Hematopoietic multipotent progenitor cell treated with erythropoietin and hydrocortisone succinate and interleukin-3 and kit ligand, for 8 days (in vitro differentiated cells): ENCODE measurements at regions not wholly inside any gene's neighbourhood (a gene's known extent, or its start where the extent isn't known, plus 50 kb on each side); places are given as distances from the start of the nearest gene placed in this dataset.
"Not testable (repeated sequence)": the region's sequence is repeated elsewhere in the genome, so short reads cannot be mapped to it uniquely, and the experiment has no call there.

Source experiments
- DNase-seq: peaks from one replicate; pipeline ENCODE4 v3.0.0-alpha.2; 2015

- no peak for DNase-seq
These were observed 442.3 kb upstream of the MKI67 start for GRCh38 chr10:128568491-128568890.

DNA sequence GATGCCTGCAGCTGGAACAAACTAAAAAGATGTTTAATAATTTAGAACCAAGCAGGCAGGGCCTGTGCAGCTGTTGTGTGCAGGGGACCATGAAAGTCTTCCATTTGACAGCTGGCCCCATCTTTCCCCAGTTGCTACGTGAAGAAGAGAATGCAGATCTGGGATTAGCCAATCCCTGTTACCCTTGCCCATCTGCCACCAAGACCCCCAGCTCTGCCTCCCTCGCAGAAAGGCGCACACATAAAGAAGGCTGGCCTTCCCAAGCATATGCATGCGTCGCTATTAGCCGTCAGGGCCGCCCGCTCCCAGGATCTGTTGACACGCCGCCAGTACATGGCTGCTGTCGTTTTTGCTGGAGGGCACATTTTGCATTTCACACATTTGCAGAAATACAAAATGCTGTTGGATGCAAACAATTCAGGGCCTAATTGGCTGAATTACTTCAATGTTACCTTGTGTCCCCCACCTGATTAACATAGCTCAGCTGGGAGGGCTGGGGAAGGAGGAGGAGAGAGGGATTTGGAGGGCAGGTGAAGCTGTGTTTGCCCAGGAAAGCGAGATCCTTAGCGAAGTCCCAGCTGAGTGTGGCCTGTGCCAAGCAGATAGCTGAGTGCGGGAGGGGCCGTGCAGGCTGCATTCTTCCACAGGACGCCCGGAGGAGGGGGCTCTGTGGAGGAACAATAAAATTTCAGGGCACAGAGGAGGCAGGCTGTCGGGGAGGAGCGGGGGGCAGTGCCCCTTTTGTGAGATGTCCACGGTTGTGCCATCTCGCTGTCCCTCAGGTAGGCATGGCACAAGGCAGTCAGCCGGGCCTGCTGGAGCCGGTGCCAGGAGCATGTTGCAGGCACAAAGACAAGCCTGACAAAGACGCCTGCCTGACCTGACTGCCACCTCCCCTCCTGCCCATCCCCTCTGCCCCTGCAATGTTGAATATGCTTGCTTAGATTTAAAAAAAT is 443.0 kb upstream of the MKI67 start:
- no peak for DNase-seq

- DNase-seq = no peak
These were observed 444.2 kb upstream of the MKI67 start for GRCh38 chr10:128570319-128570995.

DNA sequence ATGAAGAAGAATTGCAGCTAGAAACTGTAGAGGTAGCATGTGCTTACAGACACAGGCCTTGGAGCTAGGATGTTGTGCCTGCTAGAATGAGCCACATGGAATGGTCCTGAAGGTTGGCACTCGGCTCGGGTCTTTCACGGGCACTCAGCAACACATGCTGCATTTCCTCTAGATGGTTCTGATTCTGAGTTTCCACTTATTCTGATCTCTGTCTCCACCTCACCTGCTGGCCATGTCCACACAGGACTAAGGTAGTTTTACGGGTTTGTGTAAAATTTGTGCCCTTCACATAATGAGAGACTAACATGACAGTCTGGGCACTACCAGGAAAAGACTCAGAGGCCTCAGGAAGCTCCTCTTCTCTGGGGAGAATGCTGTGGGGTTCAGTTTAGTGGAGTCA is 444.8 kb upstream of the MKI67 start:
- no peak for DNase-seq

DNA sequence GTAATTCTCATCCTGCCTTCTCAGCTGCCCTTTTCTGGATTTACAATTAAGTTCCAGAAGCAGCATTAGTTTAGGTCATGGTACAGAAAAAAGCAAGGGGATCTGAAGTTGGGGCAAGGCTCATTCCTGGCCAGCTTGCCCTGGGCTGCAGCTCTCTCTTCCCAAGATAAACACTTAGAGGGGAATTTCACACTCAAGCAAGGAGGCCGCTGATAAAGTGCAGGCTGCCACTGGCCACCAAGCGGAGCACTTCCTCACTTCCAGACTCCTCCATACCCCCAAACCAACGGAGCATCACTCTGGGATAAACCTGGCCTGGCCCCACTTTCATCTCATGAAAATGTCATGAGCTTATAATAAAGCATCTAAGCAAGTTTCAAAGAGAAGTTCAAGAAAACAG is 445.5 kb upstream of the MKI67 start:
- DNase-seq = no peak

DNA sequence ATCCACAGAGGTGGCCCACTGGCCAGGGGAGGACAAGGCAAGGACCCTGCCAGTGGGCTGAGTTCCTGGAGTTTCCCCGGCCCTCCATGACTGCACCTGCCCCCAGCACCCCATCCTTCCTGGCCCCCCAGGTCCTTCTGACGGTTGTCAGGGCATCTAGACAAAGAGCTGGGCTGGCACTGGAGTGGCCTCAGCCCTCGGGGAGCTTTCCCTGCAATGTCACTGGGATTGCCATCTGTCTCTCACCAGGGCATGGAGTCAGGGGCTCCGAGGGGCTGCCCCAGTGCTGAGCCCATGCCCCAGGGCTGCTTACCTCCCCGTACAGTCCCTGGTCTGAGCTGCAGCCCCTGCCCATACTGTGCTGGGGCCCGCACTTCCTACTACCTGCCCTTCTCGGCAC is 446.5 kb upstream of the MKI67 start:
- DNase-seq = no peak

GRCh38 chr10:128573281-128573845 is 447.1 kb upstream of the MKI67 start:
- DNase-seq = no peak

DNA sequence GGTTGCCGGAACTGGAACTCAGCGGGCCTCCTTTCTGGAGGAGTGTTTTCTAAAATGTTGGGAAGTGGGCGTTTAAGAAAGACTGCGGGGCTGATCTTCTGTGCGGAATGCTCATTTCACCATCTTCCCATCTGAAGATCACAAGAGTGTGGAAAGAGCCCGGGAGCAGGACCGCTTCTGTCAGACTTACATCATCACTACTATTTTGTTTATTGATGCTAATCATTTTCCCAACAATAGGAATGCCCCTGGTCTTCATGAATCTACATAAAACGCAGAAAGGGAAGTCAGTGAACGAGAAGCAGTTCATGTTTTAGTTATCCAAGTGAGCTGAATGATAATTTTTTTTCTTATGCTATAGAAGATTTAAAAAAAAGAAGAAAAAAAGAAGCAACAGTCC is 447.8 kb upstream of the MKI67 start:
- no peak for DNase-seq

DNA sequence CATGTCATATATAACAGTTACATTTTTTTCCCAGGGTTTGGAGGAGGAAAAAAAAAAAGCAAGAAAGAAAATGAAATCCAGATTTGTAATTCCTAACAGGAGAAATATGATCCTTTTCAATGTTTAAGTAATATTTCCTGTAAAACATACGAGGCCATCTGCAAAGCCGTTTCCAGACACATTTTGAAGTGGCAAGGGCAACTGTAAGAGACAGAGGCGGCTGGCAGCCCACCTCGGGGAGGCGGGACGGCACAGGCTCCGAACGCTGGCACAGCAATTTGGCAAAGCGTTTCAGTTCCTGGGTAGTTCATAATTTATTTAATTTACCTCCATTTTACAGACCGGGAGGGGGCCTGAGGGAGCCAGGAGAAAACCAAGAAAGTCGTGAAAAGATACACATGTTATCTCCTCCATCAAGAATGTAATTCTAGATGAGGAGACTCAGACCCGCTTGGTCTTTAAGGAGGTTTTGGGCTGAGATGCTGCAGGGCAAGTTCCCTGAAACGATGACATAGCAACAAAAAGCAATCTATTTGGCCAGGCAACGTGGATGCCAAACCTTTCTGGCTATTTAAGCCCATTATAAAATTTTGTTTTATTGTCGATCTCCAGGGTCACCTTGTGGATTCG is 448.5 kb upstream of the MKI67 start:
- DNase-seq = no peak

GRCh38 chr10:128575761-128576160 is 449.5 kb upstream of the MKI67 start:
- no peak for DNase-seq

GRCh38 chr10:128576336-128576735 is 450.1 kb upstream of the MKI67 start:
- DNase-seq = no peak

DNA sequence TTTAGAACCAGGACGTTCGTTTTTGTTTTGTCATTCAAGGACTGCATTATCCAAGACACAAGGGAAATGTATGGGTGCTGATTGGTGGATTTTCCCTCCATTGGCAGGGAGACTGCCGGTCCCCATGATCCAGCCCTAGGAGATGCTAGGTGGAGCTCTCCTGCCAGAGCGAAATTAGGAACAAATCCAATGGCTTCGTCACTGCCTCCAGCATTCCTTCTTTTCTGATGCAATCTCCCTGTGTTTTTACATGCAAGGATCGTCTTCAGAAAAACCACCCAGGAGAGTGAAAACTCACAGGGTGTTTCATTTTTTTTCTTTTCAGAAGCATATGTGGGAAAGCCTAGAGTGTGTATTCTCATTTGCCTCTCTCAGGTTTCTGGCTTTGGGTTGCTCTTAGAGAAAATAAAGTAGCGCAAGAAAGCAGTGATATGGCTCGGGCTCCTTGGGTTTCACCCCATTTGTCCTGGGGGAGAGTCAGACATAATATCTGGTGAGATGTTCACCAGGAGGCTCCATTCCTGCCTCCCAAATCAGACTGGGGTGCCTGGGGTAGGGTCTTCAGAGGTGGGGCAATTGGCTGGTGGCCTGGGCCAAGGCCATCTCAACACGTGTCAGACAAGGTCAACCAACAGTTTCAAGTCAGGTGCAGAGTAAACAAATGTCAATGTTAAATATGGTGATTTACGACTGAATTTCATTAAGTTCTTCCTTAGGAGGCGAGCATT is 450.9 kb upstream of the MKI67 start:
- DNase-seq = no peak

GRCh38 chr10:128577958-128578750 is 451.9 kb upstream of the MKI67 start:
- no peak for DNase-seq

GRCh38 chr10:128578766-128579165 is 452.5 kb upstream of the MKI67 start:
- no peak for DNase-seq

- DNase-seq = no peak
These were observed 453.1 kb upstream of the MKI67 start for GRCh38 chr10:128579280-128579865.

GRCh38 chr10:128579901-128580300 is 453.7 kb upstream of the MKI67 start:
- no peak for DNase-seq

DNA sequence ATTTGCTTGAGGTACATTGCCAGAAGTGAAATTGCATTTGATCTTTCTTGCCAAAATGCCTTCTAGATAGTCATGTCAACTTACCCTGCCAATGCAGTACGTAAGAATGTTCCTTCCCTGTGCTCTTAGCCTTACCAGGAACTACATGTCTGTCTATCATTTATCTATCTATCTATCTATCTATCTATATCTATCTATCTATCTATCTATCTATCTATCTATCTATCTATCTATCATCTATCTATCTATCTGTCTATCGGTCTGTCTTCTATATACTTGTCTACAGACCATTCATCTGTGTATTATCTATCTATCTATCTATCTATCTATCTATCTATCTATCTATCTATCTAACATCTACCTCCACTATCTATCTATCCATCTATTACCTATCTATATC is 456.9 kb upstream of the MKI67 start:
- DNase-seq = not testable (repeated sequence)

- not testable (repeated sequence) for DNase-seq
These were observed 460.4 kb upstream of the MKI67 start for GRCh38 chr10:128586599-128586998.

GRCh38 chr10:128587689-128588088 is 461.5 kb upstream of the MKI67 start:
- DNase-seq = no peak

DNA sequence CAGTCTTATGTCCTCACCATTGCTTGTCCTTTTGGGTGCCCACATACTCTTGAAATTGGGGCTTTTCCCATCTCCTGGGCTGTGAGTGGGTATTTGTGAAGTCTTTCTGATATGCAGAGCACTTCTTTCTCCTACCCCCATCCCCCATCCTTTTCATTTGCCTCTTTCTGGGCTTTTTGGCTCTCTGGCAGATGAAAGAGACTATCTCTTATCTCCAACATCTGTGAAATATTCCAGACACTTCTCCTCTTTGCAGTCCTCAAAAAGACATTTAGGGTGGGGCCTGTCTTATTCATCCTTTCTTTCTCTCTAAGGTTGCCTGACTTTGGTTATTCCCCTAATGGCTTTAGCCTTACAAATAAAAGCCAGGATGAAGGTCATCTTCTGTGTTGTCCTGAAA is 462.2 kb upstream of the MKI67 start:
- no peak for DNase-seq

- no peak for DNase-seq
These were observed 468.5 kb upstream of the MKI67 start for GRCh38 chr10:128594688-128595087.
